ENCODE measurements at regions not wholly inside any gene's neighbourhood (a gene's known extent, or its start where the extent isn't known, plus 50 kb on each side); places are given as distances from the start of the nearest gene placed in this dataset.

GRCh38 chr5:106646106-106646505, 1024.6 kb downstream of the EFNA5 start:
- TF ChIP-seq CTCF (IDR thresholded peaks at IDR 0.05) (no peak), POLR2A (IDR thresholded peaks at IDR 0.05) (no peak)

Data from right lobe of liver (tissue), 4 donors.